OCI-LY7 (cell line): ENCODE measurements at regions not wholly inside any gene's neighbourhood (a gene's known extent, or its start where the extent isn't known, plus 50 kb on each side); places are given as distances from the start of the nearest gene placed in this dataset.

Experiments used
- BruUV-seq: library from RNA; stranded (reverse); fragments of 400-500 nt; replicated peaks from 2 replicates; lab custom pipeline; 2021; lab: Mats Ljungman, UMichigan
- CTCF ChIA-PET: fragments of 300-600 bp; sonication (Branson Sonifier 250); formaldehyde crosslinking; loops from one replicate; lab custom pipeline; 2022; ENCODE audit warnings: antibody characterized with exemption; ENCODE audit not compliant: unreplicated experiment; lab: Charles Lee
- POLR2A ChIA-PET: fragments of 300-600 bp; sonication (Branson Sonifier 250); formaldehyde crosslinking; loops from one replicate; lab custom pipeline; 2022; ENCODE audit warnings: antibody characterized with exemption; lab: Charles Lee
- DNase-seq: peaks from one replicate; pipeline ENCODE4 v3.0.0-alpha.2; 2015; ENCODE audit warnings: low spot score
- H2AFZ ChIP-seq: fragments of 200-600 bp; sonication (generic), shearing (Covaris generic); 2 replicates; pipeline ENCODE4 v1.6.1; 2014; ENCODE audit warnings: mild to moderate bottlenecking, antibody characterized with exemption, low read length, moderate library complexity
- H3K27ac ChIP-seq: fragments of 200-600 bp; sonication (generic); 2 replicates; pipeline ENCODE4 v1.5.1; 2014; ENCODE audit warnings: mixed run types, low read depth, mild to moderate bottlenecking, moderate library complexity, low read length, inconsistent platforms; ENCODE audit not compliant: poor library complexity, severe bottlenecking
- H3K36me3 ChIP-seq: fragments of 200-600 bp; sonication (generic); 2 replicates; pipeline ENCODE4 v1.6.1; 2014; ENCODE audit warnings: mild to moderate bottlenecking, antibody characterized with exemption, low read length, moderate library complexity, mixed read lengths; ENCODE audit not compliant: insufficient read depth
- H3K4me1 ChIP-seq: fragments of 200-600 bp; sonication (generic); 2 replicates; pipeline ENCODE4 v1.5.1; 2014; ENCODE audit warnings: mild to moderate bottlenecking, low read length; ENCODE audit not compliant: insufficient read depth, poor library complexity, severe bottlenecking
- H3K4me2 ChIP-seq: fragments of 200-600 bp; sonication (generic); 2 replicates; pipeline ENCODE4 v1.6.1; 2014; ENCODE audit warnings: mild to moderate bottlenecking, low read length
- H3K4me3 ChIP-seq: fragments of 200-600 bp; sonication (generic); 2 replicates; pipeline ENCODE4 v1.5.1; 2014; ENCODE audit warnings: mild to moderate bottlenecking, low read depth, low read length; ENCODE audit not compliant: poor library complexity, severe bottlenecking
- H3K79me2 ChIP-seq: fragments of 200-600 bp; sonication (generic); 2 replicates; pipeline ENCODE4 v1.6.1; 2016; ENCODE audit warnings: low read depth, mild to moderate bottlenecking, low read length, moderate library complexity, mixed read lengths; ENCODE audit not compliant: insufficient read depth
- H3K9me2 ChIP-seq: fragments of 200-600 bp; sonication (generic); 2 replicates; pipeline ENCODE4 v1.6.1; 2016; ENCODE audit warnings: mild to moderate bottlenecking, low read length, mixed read lengths; ENCODE audit not compliant: insufficient read depth
- H3K9me3 ChIP-seq: fragments of 200-600 bp; sonication (generic); 2 replicates; pipeline ENCODE4 v1.6.1; 2014; ENCODE audit warnings: mild to moderate bottlenecking, mixed run types, low read length, mixed read lengths
- H4K20me1 ChIP-seq: fragments of 200-600 bp; sonication (generic); 2 replicates; pipeline ENCODE4 v1.6.1; 2014; ENCODE audit warnings: mild to moderate bottlenecking, antibody characterized with exemption, low read length, moderate library complexity, mixed read lengths; ENCODE audit not compliant: insufficient read depth
- CTCF ChIP-seq: fragments of 200-600 bp; sonication (generic); conservative IDR thresholded peaks from 2 replicates; pipeline ENCODE4 v1.5.1; 2014; ENCODE audit warnings: mild to moderate bottlenecking, antibody characterized with exemption, low read length, moderate library complexity, mixed read lengths
- EZH2phosphoT487 ChIP-seq: fragments of 200-600 bp; sonication (generic); IDR thresholded peaks from 2 replicates; pipeline ENCODE4 v1.6.1; 2018; ENCODE audit warnings: low read depth, borderline replicate concordance, mild to moderate bottlenecking, mixed run types, antibody characterized with exemption, low read length, moderate library complexity, mixed read lengths
- intact Hi-C: fragments of 100-400 bp; cut with micrococcal nuclease; formaldehyde crosslinking; loops from one replicate; pipeline ENCODE4 v1.10.0; 2022; ENCODE audit not compliant: unreplicated experiment

DNA sequence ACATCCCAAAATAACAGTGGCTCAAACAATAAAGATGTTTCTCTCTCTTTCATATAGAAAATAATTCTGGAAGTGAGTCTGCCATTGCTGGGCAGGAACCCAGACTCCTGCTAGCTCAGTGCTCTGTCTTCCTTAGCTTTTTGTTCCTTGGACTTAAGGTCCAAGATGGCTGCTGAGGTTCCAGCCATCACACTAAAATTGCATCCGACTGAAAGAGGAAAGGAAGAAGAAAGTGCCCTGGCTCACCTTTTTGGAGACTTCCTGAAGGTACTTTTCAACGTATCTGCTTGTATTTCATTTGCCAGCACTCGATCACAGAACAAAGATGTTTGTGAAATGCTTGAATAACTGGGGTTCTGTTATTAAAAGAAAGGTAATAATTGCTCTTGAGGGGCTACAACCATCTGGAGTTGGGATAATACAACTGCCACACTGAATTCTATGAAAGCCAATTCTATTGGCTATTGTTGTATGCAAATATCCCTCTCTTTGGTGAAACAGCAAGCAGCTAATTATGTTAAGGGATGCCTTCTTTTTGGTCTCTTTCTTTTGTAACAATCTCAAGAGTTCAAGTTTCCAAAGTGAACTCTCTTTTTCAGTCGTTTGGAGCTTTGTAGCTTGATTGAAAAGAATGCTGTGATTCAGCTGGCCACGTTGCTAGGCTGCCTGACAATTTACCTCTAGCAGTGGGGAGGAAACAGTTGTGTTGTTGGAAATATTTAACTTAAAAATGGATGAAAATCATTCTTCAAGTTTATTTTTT is 83.9 kb downstream of the BAMBI start:
- Histone ChIP-seq H2AFZ (no peak overlapping the region), H3K79me2 (no peaks in the 10 kb centered on the region), H3K4me1 (no peaks in the 10 kb centered on the region), H3K4me3 (no peak overlapping the region), H3K27ac (no peak overlapping the region), H3K4me2 (no peak overlapping the region), H3K9me3 (no peaks in the 10 kb centered on the region), H3K36me3 (no peaks in the 10 kb centered on the region), H3K9me2 (no peaks in the 10 kb centered on the region), H4K20me1 (no peaks in the 10 kb centered on the region)
- no TSS peak for BruUV-seq
- intact Hi-C loops = no loop called here
- POLR2A ChIA-PET = interaction anchor here (0.5 to 0.7 kb wide), 3 partner anchors 52 to 1551 kb away, joined by 3 read pairs; no protein-coding TSS in a partner anchor
- CTCF ChIA-PET = no interaction called here
- DNase-seq = no peak
- TF ChIP-seq EZH2phosphoT487 (no peak), CTCF (no peak)

DNA sequence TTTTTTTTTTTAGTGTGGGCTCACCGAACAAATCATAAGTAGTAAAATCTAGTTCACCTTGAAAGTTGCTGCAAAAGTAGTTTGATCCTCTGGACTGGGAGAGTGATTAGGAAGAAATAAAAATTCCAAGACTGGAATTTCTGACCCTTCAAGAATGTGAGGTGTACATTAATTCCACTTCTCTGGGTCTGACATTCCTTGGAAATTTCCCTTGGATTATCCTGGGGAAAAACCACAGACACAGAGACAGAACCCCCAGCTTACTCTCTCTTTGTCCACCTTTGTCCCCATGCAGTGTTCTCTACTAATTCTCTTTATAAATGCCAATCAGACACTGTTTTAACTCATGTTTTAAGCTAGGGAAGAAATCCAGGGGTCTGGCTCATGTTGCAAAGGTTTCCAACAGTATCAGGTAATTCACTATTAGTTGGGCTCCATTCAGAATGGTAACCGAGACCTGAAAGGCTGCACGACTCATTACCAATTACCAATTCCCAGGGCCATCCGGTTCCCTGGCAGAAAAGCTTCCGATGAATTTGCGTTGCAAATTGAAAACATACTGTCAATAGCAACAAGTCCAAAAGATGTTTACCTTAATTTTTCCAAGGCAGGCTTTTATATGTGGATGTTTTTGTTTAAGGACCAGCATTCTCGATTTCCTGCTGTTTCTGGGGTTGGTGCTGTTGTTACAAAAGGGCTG is 86.3 kb downstream of the BAMBI start:
- Histone ChIP-seq H3K36me3 (no peaks in the 10 kb centered on the region), H3K27ac (no peak overlapping the region), H2AFZ (no peak overlapping the region), H3K4me2 (no peak overlapping the region), H3K4me1 (no peaks in the 10 kb centered on the region), H3K9me2 (no peaks in the 10 kb centered on the region), H3K4me3 (no peak overlapping the region), H4K20me1 (no peaks in the 10 kb centered on the region), H3K79me2 (no peaks in the 10 kb centered on the region), H3K9me3 (no peaks in the 10 kb centered on the region)
- TF ChIP-seq EZH2phosphoT487 (no peak), CTCF (no peak)
- no peak for DNase-seq
- BruUV-seq = no TSS peak
- intact Hi-C loops = no loop called here
- ChIA-PET POLR2A (no interaction called here), CTCF (no interaction called here)

- no peaks in the 10 kb centered on the region for H4K20me1 ChIP-seq
- no peak for DNase-seq
- H3K9me3 ChIP-seq = no peaks in the 10 kb centered on the region
- no peaks in the 10 kb centered on the region for H3K36me3 ChIP-seq
- no peak overlapping the region for H3K4me3 ChIP-seq
- BruUV-seq = no TSS peak
- POLR2A ChIA-PET = interaction anchor here (1.8 kb wide), 1 partner anchor 14 kb away, joined by 4 read pairs; no protein-coding TSS in a partner anchor
- H3K4me1 ChIP-seq = no peaks in the 10 kb centered on the region
- CTCF ChIA-PET = no interaction called here
- no peaks in the 10 kb centered on the region for H3K79me2 ChIP-seq
- TF ChIP-seq CTCF (no peak), EZH2phosphoT487 (no peak)
- H3K4me2 ChIP-seq = no peak overlapping the region
- intact Hi-C loops = no loop called here
- H3K27ac ChIP-seq = no peak overlapping the region
- H3K9me2 ChIP-seq = no peaks in the 10 kb centered on the region
- H2AFZ ChIP-seq = no peak overlapping the region
Observed at GRCh38 chr10:28765641-28766040, 88.3 kb downstream of the BAMBI start.
